GM12878 (cell line): ENCODE measurements at regions not wholly inside any gene's neighbourhood (a gene's known extent, or its start where the extent isn't known, plus 50 kb on each side); places are given as distances from the start of the nearest gene placed in this dataset.

Experiments
- ATAC-seq: fragments of 200-7000 bp; cut with Tn5 transposase; 3 replicates; pipeline ENCODE4 v1.9.1; 2020; ENCODE audit warnings: mild to moderate bottlenecking, moderate library complexity
- BruUV-seq: library from RNA; stranded (reverse); fragments of 400-500 nt; replicated peaks from 2 replicates; lab custom pipeline; 2021; lab: Mats Ljungman, UMichigan
- CTCF ChIA-PET: fragments of 300-600 bp; sonication (Branson Sonifier 250); formaldehyde crosslinking; extraction: SDS; loops from one replicate; lab custom pipeline; 2021; ENCODE audit warnings: inconsistent platforms; lab: Yijun Ruan, JAX
- POLR2A ChIA-PET: fragments of 350-600 bp; formaldehyde crosslinking; extraction: SDS; loops from one replicate; lab custom pipeline; 2021; ENCODE audit warnings: inconsistent platforms; lab: Charles Lee
- RAD21 ChIA-PET: fragments of 300-600 bp; sonication (Branson Sonifier 250); formaldehyde crosslinking; loops from one replicate; lab custom pipeline; 2023; ENCODE audit warnings: antibody characterized with exemption; ENCODE audit not compliant: unreplicated experiment; lab: Charles Lee
- SMC1A ChIA-PET: fragments of 300-600 bp; sonication (Branson Sonifier 250); formaldehyde crosslinking; loops from one replicate; lab custom pipeline; 2023; ENCODE audit not compliant: unreplicated experiment, uncharacterized antibody; lab: Charles Lee
- DNase-seq: peaks from one replicate; pipeline ENCODE4 v3.0.0-alpha.2; 2011; ENCODE audit warnings: low read depth, low spot score
- FAIRE-seq: peaks from 3 replicates; lab custom pipeline; 2011; peaks lifted over from hg19 to GRCh38; lab: Jason Lieb, UNC
- H2AFZ ChIP-seq: 2 replicates; pipeline ENCODE4 v1.6.0; 2011; ENCODE audit warnings: low read depth, low read length, control low read depth; ENCODE audit not compliant: control insufficient read depth
- H3K27ac ChIP-seq: 2 replicates; pipeline ENCODE4 v1.5.1; 2011; ENCODE audit warnings: control low read depth; ENCODE audit not compliant: control insufficient read depth, insufficient read depth
- H3K27me3 ChIP-seq, 2 experiments: replicated peaks in 1 of 2; 2 replicates each; pipeline versions ENCODE4 v1.6.0 to v1.6.1; 2011; ENCODE audit warnings: low read length in 1 of 2; ENCODE audit not compliant: control insufficient read depth in 2 of 2, insufficient read depth in 2 of 2
- H3K36me3 ChIP-seq, 2 experiments: 2 replicates each; pipeline ENCODE4 v1.5.1; 2011; ENCODE audit warnings: low read length in 1 of 2; ENCODE audit not compliant: control insufficient read depth in 2 of 2, insufficient read depth in 2 of 2
- H3K4me1 ChIP-seq: 2 replicates; pipeline ENCODE4 v1.6.1; 2011; ENCODE audit warnings: mild to moderate bottlenecking, low read length, moderate library complexity, mixed read lengths; ENCODE audit not compliant: control insufficient read depth, insufficient read depth
- H3K4me2 ChIP-seq: 2 replicates; pipeline ENCODE4 v1.6.0; 2011; ENCODE audit warnings: control low read depth; ENCODE audit not compliant: control insufficient read depth, insufficient read depth
- H3K4me3 ChIP-seq: fragments of 200-600 bp; sonication (generic); 2 replicates; pipeline ENCODE4 v1.5.1; 2016
- H3K79me2 ChIP-seq: 2 replicates; pipeline ENCODE4 v1.6.0; 2011; ENCODE audit warnings: low read length; ENCODE audit not compliant: control insufficient read depth, insufficient read depth
- H3K9ac ChIP-seq: 2 replicates; pipeline ENCODE4 v1.8.0; 2011; ENCODE audit warnings: low read length, control low read depth, mixed read lengths; ENCODE audit not compliant: control insufficient read depth, insufficient read depth
- H3K9me3 ChIP-seq: replicated peaks from 3 replicates; pipeline ENCODE4 v1.5.1; 2011; ENCODE audit warnings: mild to moderate bottlenecking, low read length; ENCODE audit not compliant: control insufficient read depth, insufficient read depth
- H4K20me1 ChIP-seq: 2 replicates; pipeline ENCODE4 v1.6.0; 2011; ENCODE audit not compliant: control insufficient read depth, insufficient read depth
- EED ChIP-seq: sonication (generic); IDR thresholded peaks from 2 replicates; pipeline ENCODE4 v1.6.1; 2016; ENCODE audit warnings: antibody characterized with exemption, low read depth
- GABPA ChIP-seq: IDR thresholded peaks from 2 replicates; pipeline ENCODE4 v1.6.1; 2014; ENCODE audit warnings: antibody characterized with exemption, low read depth, mild to moderate bottlenecking, inconsistent platforms
- HCFC1 ChIP-seq: fragments of 150-350 bp; IDR thresholded peaks from 2 replicates; pipeline ENCODE4 v1.6.1; 2014; ENCODE audit warnings: low read length
- KAT2A ChIP-seq: conservative IDR thresholded peaks from 2 replicates; pipeline ENCODE4 v1.6.1; 2011; ENCODE audit warnings: low read depth, low read length; ENCODE audit not compliant: control insufficient read depth
- MYC ChIP-seq: IDR thresholded peaks from 2 replicates; pipeline ENCODE4 v1.6.1; 2011; ENCODE audit warnings: mild to moderate bottlenecking, low read length, moderate library complexity, inconsistent platforms; ENCODE audit not compliant: insufficient read depth, insufficient replicate concordance, insufficient read length, severe bottlenecking
- NFYB ChIP-seq: IDR thresholded peaks from 2 replicates; pipeline ENCODE4 v1.6.1; 2011; ENCODE audit warnings: low read depth, mild to moderate bottlenecking, low read length, improper control_type of control experiment, moderate library complexity; ENCODE audit not compliant: insufficient read depth
- PAX5 ChIP-seq: IDR thresholded peaks from 2 replicates; pipeline ENCODE4 v1.6.1; 2011; ENCODE audit warnings: low read depth, low read length, borderline replicate concordance
- PML ChIP-seq: IDR thresholded peaks from 2 replicates; pipeline ENCODE4 v1.6.1; 2012; ENCODE audit warnings: low read length, inconsistent platforms
- RAD51 ChIP-seq: fragments of 450-650 bp; IDR thresholded peaks from 2 replicates; pipeline ENCODE4 v1.6.1; 2016; ENCODE audit warnings: moderate library complexity, mild to moderate bottlenecking, inconsistent platforms
- STAT1 ChIP-seq: fragments of 450-650 bp; conservative IDR thresholded peaks from 2 replicates; pipeline ENCODE4 v1.6.1; 2014; ENCODE audit warnings: antibody characterized with exemption, mild to moderate bottlenecking
- ZBTB4 ChIP-seq: fragments of 450-650 bp; formaldehyde crosslinking; IDR thresholded peaks from 2 replicates; pipeline ENCODE4 v1.4.0; 2022; ENCODE audit warnings: mild to moderate bottlenecking, moderate library complexity
- ZNF24 ChIP-seq: fragments of 450-650 bp; IDR thresholded peaks from 2 replicates; pipeline ENCODE4 v1.6.1; 2017; ENCODE audit warnings: antibody characterized with exemption, mild to moderate bottlenecking
- WGBS: methylation state at CpG from one replicate; pipeline ENCODE4 v1.1.6; 2016; ENCODE audit warnings: low lambda C conversion rate; ENCODE audit not compliant: insufficient replicate concordance, insufficient coverage; ENCODE audit errors: missing lambda C conversion rate; 5-methylcytosine and 5-hydroxymethylcytosine counted together
- in situ Hi-C: fragments of 300-500 bp; cut with MboI; formaldehyde crosslinking; loops from 9 replicates; pipeline ENCODE4 v1.14.3; 2018; ENCODE audit warnings: mixed read lengths
- intact Hi-C: fragments of 100-400 bp; cut with micrococcal nuclease; formaldehyde crosslinking; loops from one replicate; pipeline ENCODE4 v1.14.2; 2022; ENCODE audit not compliant: unreplicated experiment
- TF ChIP-seq, protein P1 (sequence below): IDR thresholded peaks from 2 replicates; pipeline ENCODE4 v1.6.1; 2011; ENCODE audit warnings: low read depth, low read length, improper control_type of control experiment, borderline replicate concordance
- TF ChIP-seq, protein P2 (sequence below): fragments of 450-650 bp; formaldehyde crosslinking; IDR thresholded peaks from 2 replicates; pipeline ENCODE4 v1.5.0; 2022; ENCODE audit warnings: mild to moderate bottlenecking, missing genetic modification characterization
- TF ChIP-seq, protein P3 (sequence below): fragments of 450-650 bp; IDR thresholded peaks from 2 replicates; pipeline ENCODE4 v1.6.1; 2017; ENCODE audit warnings: mild to moderate bottlenecking, low read depth, inconsistent platforms; ENCODE audit not compliant: poor library complexity, severe bottlenecking

DNA sequence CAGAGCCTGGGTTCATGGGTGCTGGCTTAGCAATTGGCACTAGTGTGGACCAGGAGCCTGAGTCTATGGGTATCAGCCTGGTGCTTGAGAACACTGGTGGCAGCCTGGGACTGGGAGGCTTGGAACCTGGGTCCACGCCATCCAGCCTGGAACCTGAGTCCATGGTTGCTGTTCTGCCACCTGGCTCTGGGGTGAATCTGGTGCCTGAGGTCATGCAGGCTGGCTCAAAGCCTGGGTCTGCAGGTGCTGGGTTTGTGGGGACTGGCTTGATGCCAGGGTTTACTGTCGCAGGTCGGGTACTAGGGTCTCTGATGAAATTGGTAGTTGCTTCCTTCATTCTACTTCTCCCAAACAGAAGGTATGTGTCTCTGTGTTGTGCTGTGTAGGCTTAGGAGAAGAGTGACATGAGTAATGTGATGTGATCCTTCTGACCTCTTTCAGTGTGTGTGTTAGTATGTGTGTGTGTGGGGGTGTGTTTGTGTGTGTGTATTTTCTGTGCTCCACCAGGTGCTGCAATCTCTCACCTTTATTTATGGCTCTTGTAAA lies 517.0 kb upstream of the EPHA5 start:
- DNase-seq (no peak), FAIRE-seq (no peak), ATAC-seq (no peak)
- Histone ChIP-seq H3K9me3 (no peaks in the 10 kb centered on the region), H3K27ac (no peak overlapping the region), H3K4me1 (no peaks in the 10 kb centered on the region), H3K79me2 (no peaks in the 10 kb centered on the region), H4K20me1 (no peaks in the 10 kb centered on the region), H3K4me3 (no peak overlapping the region), H2AFZ (no peak overlapping the region), H3K4me2 (no peak overlapping the region), H3K27me3 (no peaks in the 10 kb centered on the region), H3K9ac (no peak overlapping the region), H3K36me3 (no peaks in the 10 kb centered on the region)
- intact Hi-C loops = no loop called here
- RAD21 ChIA-PET = no interaction called here
- BruUV-seq = no TSS peak
- 9% methylated on average over 3 of the region's 3 CpGs for WGBS
- in situ Hi-C loops = no loop called here
- POLR2A ChIA-PET = no interaction called here
- CTCF ChIA-PET = no interaction called here
- SMC1A ChIA-PET = no interaction called here
- TF ChIP-seq PAX5 = no peak
- no peak for TF ChIP-seq HCFC1
- TF ChIP-seq GABPA = no peak
- no peak for TF ChIP-seq NFYB
- TF ChIP-seq, protein P1, sequence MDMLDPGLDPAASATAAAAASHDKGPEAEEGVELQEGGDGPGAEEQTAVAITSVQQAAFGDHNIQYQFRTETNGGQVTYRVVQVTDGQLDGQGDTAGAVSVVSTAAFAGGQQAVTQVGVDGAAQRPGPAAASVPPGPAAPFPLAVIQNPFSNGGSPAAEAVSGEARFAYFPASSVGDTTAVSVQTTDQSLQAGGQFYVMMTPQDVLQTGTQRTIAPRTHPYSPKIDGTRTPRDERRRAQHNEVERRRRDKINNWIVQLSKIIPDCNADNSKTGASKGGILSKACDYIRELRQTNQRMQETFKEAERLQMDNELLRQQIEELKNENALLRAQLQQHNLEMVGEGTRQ = no peak
- TF ChIP-seq, protein P2, sequence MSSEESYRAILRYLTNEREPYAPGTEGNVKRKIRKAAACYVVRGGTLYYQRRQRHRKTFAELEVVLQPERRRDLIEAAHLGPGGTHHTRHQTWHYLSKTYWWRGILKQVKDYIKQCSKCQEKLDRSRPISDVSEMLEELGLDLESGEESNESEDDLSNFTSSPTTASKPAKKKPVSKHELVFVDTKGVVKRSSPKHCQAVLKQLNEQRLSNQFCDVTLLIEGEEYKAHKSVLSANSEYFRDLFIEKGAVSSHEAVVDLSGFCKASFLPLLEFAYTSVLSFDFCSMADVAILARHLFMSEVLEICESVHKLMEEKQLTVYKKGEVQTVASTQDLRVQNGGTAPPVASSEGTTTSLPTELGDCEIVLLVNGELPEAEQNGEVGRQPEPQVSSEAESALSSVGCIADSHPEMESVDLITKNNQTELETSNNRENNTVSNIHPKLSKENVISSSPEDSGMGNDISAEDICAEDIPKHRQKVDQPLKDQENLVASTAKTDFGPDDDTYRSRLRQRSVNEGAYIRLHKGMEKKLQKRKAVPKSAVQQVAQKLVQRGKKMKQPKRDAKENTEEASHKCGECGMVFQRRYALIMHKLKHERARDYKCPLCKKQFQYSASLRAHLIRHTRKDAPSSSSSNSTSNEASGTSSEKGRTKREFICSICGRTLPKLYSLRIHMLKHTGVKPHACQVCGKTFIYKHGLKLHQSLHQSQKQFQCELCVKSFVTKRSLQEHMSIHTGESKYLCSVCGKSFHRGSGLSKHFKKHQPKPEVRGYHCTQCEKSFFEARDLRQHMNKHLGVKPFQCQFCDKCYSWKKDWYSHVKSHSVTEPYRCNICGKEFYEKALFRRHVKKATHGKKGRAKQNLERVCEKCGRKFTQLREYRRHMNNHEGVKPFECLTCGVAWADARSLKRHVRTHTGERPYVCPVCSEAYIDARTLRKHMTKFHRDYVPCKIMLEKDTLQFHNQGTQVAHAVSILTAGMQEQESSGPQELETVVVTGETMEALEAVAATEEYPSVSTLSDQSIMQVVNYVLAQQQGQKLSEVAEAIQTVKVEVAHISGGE (CRISPR knock-in tag) = no peak
- no peak for TF ChIP-seq MYC
- TF ChIP-seq EED = no peak
- TF ChIP-seq KAT2A = no peak
- TF ChIP-seq PML = no peak
- TF ChIP-seq, protein P3, sequence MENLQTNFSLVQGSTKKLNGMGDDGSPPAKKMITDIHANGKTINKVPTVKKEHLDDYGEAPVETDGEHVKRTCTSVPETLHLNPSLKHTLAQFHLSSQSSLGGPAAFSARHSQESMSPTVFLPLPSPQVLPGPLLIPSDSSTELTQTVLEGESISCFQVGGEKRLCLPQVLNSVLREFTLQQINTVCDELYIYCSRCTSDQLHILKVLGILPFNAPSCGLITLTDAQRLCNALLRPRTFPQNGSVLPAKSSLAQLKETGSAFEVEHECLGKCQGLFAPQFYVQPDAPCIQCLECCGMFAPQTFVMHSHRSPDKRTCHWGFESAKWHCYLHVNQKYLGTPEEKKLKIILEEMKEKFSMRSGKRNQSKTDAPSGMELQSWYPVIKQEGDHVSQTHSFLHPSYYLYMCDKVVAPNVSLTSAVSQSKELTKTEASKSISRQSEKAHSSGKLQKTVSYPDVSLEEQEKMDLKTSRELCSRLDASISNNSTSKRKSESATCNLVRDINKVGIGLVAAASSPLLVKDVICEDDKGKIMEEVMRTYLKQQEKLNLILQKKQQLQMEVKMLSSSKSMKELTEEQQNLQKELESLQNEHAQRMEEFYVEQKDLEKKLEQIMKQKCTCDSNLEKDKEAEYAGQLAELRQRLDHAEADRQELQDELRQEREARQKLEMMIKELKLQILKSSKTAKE = no peak
- TF ChIP-seq RAD51 = no peak
- TF ChIP-seq ZBTB4 (CRISPR knock-in tag) = no peak
- no peak for TF ChIP-seq ZNF24
- no peak for TF ChIP-seq STAT1
